Panc1 (cell line): ENCODE measurements at regions not wholly inside any gene's neighbourhood (a gene's known extent, or its start where the extent isn't known, plus 50 kb on each side); places are given as distances from the start of the nearest gene placed in this dataset.

Experiments used
- CTCF ChIP-seq: fragments of 450-650 bp; IDR thresholded peaks from 2 replicates; pipeline ENCODE4 v1.5.1; 2017; ENCODE audit warnings: mild to moderate bottlenecking
- POLR2AphosphoS5 ChIP-seq: IDR thresholded peaks from 2 replicates; pipeline ENCODE4 v1.6.1; 2012; ENCODE audit warnings: mild to moderate bottlenecking, low read depth, low read length, moderate library complexity

GRCh38 chr6:40325791-40326190, 261.4 kb downstream of the LRFN2 start:
- TF ChIP-seq CTCF, result no peak
- TF ChIP-seq POLR2AphosphoS5, result no peak
